ENCODE measurements at regions not wholly inside any gene's neighbourhood (a gene's known extent, or its start where the extent isn't known, plus 50 kb on each side); places are given as distances from the start of the nearest gene placed in this dataset.

- DNase-seq (ENCODE audit: low read depth) = no peak
These were observed 57.7 kb downstream of the LRRC30 start for GRCh38 chr18:7288544-7288943.

GRCh38 chr18:7290077-7290476 is 59.2 kb downstream of the LRRC30 start:
- DNase-seq (ENCODE audit: low read depth) = no peak

DNA sequence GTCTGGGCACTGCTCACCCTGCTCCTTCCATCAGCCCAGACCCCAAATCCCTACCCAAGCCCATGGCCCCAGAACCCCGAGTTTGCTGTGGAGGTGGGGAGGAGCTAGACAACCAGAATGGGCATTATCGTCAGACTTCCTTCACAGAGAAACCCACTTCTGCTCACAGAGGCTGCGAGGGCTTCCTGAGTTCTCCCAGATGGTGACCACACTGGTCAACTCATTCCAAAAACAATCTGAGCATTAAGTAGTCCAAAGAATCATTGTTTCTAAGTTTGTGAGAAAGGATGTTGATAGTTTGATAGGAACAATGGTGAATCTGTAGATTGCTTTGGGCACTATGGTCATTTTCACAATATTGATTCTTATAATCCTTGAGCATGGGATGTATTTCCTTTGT is 60.2 kb downstream of the LRRC30 start:
- no peak for DNase-seq (ENCODE audit: low read depth)

- no peak for DNase-seq (ENCODE audit: low read depth)
These were observed 67.3 kb downstream of the LRRC30 start for GRCh38 chr18:7298149-7298548.

DNA sequence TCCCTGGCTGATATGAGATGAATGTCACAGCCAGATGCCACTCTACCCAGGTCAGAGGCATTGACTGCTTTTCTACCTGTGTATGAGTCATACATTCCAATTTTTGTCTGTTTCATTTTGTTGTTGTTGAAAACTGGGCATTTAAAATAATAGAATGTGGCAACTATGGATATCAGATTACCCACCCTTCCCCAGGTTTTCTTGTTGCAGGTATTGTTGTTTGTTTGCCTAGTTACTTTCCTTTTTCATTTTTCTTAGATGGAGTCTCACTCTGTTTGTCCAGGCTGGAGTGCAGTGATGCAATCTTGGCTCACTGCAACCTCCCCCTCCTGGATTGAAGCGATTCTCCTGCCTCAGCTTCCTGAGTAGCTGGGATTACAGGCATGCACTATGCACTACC is 70.2 kb downstream of the LRRC30 start:
- DNase-seq (ENCODE audit: low read depth) = peak; percentile 8

DNA sequence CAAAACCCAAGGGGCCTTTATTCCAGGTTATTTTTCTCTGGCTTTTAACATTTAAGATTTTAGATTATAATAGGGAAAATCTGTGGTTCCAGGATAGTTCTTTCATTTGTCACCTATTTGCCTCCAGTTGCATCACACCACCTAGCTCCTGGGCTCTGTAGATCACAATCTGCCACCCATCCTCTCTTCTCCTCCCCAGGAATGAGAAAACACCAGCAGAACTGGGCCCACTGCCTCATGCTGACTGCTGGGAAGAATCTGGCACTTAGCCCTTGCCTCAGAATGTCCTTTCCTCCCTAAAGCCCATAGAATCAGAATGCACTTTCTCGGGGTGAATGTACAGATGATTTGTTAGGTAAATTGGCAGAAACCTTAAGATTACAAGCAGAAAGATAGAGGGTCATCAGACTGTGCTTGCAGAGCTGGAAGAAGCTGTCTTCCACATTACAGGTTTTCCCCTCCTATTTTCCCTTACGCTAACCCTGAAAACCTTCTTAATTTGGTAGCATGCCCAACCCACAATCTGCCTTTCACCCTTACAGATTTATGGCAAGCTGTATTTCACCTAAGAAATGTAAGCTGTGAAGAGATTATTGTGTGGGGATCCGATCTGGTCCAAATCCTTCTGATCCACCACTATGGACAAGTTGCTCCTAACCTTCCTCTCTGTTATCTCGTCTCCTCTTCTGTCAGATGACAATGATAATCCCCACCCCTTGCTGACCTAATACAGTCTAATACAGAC is 72.6 kb downstream of the LRRC30 start:
- DNase-seq (ENCODE audit: low read depth) = no peak

DNA sequence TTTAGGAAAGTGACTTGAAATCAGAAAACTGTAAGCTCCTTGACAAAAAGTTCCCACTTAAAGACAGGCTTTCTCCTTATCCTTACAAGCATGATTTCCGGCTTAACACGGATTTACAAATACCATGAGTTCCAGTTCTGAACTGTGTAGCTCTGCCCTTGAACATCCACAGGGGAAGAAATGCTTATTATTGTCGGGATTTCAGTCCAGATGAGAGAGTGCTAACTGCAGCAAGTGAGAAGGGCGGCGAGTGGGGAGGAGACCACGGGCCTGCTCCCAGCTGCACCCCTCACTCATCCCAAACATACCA is 73.1 kb downstream of the LRRC30 start:
- DNase-seq (ENCODE audit: low read depth) = no peak

DNA sequence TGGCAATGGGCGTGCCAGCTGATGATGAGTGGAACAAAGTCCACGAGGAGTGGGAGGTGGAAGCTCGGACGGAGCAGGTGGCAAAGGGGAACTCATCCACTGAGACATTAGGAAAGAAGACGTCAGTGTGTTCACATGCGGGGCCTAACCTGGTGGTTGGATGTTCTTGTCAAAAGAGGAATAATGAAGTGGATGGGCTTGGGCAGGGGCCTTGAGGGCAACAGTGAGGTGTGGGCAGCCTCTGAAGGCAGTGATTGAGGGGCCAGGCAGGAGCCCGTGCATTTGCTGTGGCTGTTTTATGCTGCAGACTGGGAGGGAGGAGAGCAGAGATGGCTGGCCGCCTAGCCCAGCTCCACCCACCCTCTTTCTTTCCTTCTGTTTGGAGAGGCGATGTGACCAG is 74.5 kb downstream of the LRRC30 start:
- DNase-seq (ENCODE audit: low read depth) = no peak

DNA sequence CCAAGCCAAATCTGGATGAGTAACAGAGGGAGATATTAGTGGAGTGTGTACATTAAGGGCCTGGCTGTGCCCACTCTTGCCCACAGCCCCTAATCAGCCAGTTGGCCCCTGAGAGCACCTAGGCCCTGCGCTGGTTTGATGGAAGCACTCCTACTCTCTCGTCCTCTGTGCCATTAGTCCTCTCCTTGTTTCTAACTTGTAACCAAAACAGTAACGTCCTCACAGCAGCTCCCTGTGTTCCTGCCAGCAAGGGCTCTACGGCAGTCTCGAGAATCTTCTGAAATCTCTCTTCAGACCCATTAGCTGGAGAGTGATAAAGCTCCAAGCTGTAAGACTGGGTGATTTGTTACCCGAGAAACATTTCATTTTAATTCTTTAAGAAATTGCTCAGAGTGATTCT is 76.1 kb downstream of the LRRC30 start:
- DNase-seq (ENCODE audit: low read depth) = no peak

DNA sequence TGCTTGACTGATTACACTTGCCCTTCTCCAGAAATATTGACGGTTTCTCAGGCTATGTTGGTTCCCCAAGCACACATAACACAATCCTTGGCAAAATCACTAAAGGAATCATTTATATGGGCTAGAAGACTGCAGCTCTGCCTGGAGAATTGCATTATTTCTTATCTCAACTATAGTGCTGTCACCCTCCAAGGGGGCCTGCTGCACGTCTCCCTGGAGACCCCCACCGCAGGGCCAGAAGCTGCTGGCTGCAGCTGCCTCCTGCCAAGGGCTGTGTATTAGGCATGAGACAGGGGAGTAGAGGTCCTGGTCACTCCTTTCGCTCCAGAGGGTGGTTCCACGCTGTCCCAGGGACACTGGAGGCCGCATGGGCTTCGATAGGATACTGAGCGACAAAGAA is 76.6 kb downstream of the LRRC30 start:
- no peak for DNase-seq (ENCODE audit: low read depth)

DNA sequence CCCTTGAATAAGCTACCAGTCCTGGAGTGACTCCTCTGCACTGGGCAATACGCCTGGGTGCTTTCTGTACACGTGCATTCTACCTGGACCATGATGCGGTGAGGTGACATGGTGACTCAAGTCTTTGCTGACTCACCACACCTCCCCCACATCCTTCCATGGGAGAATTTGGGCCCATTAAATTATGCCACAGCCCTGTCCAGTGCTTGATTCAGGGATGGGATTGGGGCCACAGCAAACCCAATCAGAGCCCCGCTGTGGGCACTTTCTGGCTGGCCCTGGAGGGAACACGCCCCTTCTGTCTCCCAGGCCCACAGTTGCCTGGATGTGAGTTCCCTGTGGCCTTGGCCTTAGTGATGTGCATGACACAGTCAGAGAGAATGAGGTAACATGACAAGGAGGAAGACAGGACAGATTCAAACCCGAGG is 86.9 kb downstream of the LRRC30 start:
- peak; percentile 82 for DNase-seq (ENCODE audit: low read depth)

GRCh38 chr18:7319161-7319560 is 88.3 kb downstream of the LRRC30 start:
- no peak for DNase-seq (ENCODE audit: low read depth)

DNA sequence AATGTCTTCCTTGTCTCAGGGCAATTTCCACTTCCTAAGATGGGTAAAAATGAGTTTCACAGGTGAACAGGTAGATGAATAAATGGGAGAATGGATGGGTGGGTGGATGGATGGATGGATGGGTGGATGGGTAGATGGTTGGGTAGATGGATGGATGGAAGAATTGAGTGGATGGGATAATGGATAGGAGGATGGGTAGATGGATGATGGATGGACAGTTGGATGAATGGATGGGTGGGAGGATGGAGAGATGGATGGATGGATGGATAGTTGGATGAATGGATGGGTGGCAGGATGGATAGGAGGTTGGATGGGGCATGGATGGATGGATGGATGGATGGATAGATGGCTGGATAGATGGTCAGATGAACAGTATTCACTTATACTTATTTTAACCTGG is 90.9 kb downstream of the LRRC30 start:
- DNase-seq (ENCODE audit: low read depth) = no peak

DNA sequence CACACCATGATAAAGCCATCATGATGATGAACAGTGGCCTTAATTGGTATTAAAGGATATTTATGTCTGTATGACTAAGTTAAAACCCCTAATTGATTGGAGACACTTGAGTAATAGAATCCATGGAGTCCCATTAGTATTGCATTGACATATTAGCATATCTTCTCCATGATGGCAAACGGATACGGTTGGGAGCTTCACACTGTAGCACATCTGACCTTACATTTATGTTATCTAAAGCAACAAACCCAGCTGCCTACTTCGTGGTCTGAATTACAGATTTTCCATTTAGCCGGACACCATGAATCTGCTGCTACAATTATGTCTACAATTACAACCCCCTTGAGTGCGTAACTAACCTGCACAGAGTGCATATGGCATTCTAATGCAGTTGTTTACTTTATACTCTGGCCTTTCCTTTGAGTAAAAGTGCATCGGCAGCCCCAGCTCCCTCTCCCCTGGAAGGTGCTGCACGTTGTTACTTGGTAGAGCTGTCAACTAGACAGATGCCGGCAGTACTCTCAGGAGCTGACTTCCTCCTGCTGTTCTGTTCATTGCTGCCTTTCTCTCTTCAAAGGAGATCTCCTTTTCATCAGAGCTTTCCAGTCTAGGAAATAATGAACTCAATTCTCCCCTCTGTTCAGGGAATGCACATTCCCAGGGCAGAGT is 92.1 kb downstream of the LRRC30 start:
- DNase-seq (ENCODE audit: low read depth) = no peak

- DNase-seq (ENCODE audit: low read depth) = peak; percentile 67
These were observed 94.2 kb downstream of the LRRC30 start for GRCh38 chr18:7325126-7325430.

- DNase-seq (ENCODE audit: low read depth) = peak; percentile 50
These were observed 98.1 kb downstream of the LRRC30 start for GRCh38 chr18:7329016-7329415.

- DNase-seq (ENCODE audit: low read depth) = no peak
These were observed 101.6 kb downstream of the LRRC30 start for GRCh38 chr18:7332452-7332851.

- DNase-seq (ENCODE audit: low read depth) = peak; percentile 65
These were observed 102.2 kb downstream of the LRRC30 start for GRCh38 chr18:7333025-7333562.

GRCh38 chr18:7334973-7335568 is 104.2 kb downstream of the LRRC30 start:
- no peak for DNase-seq (ENCODE audit: low read depth)

- DNase-seq (ENCODE audit: low read depth) = no peak
These were observed 105.7 kb downstream of the LRRC30 start for GRCh38 chr18:7336623-7337022.

DNA sequence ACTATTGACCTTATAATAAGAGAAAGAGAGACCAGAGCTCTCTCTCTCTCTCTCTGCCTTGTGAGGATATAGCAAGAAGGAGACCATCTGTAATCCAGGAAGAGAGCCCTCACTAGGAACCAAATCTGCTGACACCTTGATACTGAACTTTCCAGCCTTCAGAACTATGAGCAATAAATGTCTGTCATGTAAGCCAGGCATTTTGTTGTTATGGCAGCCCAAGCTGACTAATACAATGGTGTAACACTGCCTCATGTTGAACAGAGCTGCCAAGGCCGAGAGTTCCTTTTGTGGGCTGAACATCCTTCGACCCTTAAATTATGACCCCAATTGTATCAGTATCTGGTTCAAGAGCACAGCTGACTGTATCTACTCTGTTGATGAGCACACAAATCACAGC is 108.0 kb downstream of the LRRC30 start:
- peak; percentile 29 for DNase-seq (ENCODE audit: low read depth)

GRCh38 chr18:7341581-7342337 is 110.9 kb downstream of the LRRC30 start:
- no peak for DNase-seq (ENCODE audit: low read depth)
